Keratinocyte (primary cell): ENCODE measurements at regions not wholly inside any gene's neighbourhood (a gene's known extent, or its start where the extent isn't known, plus 50 kb on each side); places are given as distances from the start of the nearest gene placed in this dataset.
"Not testable (repeated sequence)": the region's sequence is repeated elsewhere in the genome, so short reads cannot be mapped to it uniquely, and the experiment has no call there.

ENCODE experiments used
- CTCF ChIP-seq, 3 experiments: IDR thresholded peaks in 1 of 3; conservative IDR thresholded peaks in 1 of 3; optimal IDR thresholded peaks in 1 of 3; 2 replicates in 2 of 3; 3 replicates in 1 of 3; pipeline versions ENCODE3 to v1.5.1; 2011; ENCODE audit warnings: low read length in 3 of 3, mild to moderate bottlenecking in 3 of 3, moderate library complexity in 2 of 3, control low read depth in 1 of 3, inconsistent platforms in 1 of 3; ENCODE audit not compliant: insufficient read depth in 2 of 3; ENCODE audit errors: extremely low read depth in 1 of 3
- EZH2 ChIP-seq: IDR thresholded peaks from one replicate; pipeline ENCODE4 v1.6.1; 2012; ENCODE audit warnings: inconsistent platforms, mild to moderate bottlenecking, low read length, moderate library complexity

GRCh38 chr4:3631544-3632266, 99.5 kb upstream of the LRPAP1 start:
- TF ChIP-seq CTCF (optimal IDR thresholded peaks at IDR 0.05 in 1 of 3, IDR thresholded peaks at IDR 0.05 in 1 of 3, conservative IDR thresholded peaks at IDR 0.05 in 1 of 3; ENCODE audit: extremely low read depth in 1 of 3, insufficient read depth in 2 of 3, low read length in 3 of 3); EZH2: not testable (repeated sequence)
